ENCODE measurements at regions not wholly inside any gene's neighbourhood (a gene's known extent, or its start where the extent isn't known, plus 50 kb on each side); places are given as distances from the start of the nearest gene placed in this dataset.

DNA sequence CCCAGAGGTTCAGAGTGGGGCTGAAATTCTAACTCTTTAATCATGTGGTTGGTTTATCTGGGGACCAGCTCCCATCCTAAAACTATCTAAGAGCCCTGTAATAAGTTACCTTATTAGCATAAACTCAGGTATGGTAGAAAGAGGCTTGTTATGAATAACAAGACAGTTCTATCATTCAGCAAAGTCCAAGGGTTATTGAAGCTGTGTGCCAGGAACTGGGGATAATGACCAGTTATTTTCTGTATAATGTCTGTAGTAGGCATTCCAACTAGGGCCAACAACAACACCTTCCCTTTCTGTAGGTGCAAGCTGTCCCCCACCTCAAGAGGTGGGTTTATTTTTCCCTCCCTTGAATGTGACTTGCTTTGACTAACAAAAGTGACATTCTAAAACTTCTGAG lies 170.1 kb downstream of the CD83 start:
- H3K27me3 ChIP-seq, result no peaks in the 10 kb centered on the region
- intact Hi-C loops (cut with DNase I; ENCODE audit: low total_unique reads), result no loop called here
- in situ Hi-C loops (cut with MboI; ENCODE audit: low sequenced_read_pairs in 4 of 4), result no loop called here
- no peak overlapping the region for H3K27ac ChIP-seq
- H3K4me1 ChIP-seq, result no peaks in the 10 kb centered on the region
- no peaks in the 10 kb centered on the region for H3K9me3 ChIP-seq
- DNase-seq (no peak), ATAC-seq (no peak)
- TF ChIP-seq POLR2A (IDR thresholded peaks at IDR 0.05), result no peak
- TF ChIP-seq, protein P1, sequence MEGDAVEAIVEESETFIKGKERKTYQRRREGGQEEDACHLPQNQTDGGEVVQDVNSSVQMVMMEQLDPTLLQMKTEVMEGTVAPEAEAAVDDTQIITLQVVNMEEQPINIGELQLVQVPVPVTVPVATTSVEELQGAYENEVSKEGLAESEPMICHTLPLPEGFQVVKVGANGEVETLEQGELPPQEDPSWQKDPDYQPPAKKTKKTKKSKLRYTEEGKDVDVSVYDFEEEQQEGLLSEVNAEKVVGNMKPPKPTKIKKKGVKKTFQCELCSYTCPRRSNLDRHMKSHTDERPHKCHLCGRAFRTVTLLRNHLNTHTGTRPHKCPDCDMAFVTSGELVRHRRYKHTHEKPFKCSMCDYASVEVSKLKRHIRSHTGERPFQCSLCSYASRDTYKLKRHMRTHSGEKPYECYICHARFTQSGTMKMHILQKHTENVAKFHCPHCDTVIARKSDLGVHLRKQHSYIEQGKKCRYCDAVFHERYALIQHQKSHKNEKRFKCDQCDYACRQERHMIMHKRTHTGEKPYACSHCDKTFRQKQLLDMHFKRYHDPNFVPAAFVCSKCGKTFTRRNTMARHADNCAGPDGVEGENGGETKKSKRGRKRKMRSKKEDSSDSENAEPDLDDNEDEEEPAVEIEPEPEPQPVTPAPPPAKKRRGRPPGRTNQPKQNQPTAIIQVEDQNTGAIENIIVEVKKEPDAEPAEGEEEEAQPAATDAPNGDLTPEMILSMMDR (IDR thresholded peaks at IDR 0.05 in 4 of 5, conservative IDR thresholded peaks at IDR 0.05 in 1 of 5), result no peak
- H3K4me3 ChIP-seq, result no peak overlapping the region
- no peaks in the 10 kb centered on the region for H3K36me3 ChIP-seq

DNA sequence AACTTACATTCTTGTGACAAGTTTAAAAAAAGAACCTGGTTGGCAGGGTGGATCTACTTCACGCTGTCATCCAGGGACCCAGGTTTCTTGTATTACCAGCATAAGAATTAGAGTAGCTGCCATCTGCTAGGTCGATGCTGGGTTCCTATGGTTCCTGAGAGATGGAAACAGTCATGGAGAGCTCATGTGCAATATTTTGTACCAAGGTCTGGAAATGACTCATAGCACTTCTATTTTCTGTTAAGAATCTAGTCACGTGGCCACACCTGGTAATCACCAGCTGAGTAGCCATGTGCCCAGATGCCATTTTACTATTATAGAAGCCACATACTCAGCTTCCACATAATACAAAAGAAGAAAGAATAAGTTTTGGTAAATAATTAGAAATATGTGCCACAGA lies 171.3 kb downstream of the CD83 start:
- no peaks in the 10 kb centered on the region for H3K27me3 ChIP-seq
- H3K27ac ChIP-seq, result no peak overlapping the region
- H3K4me3 ChIP-seq, result no peak overlapping the region
- H3K4me1 ChIP-seq, result no peaks in the 10 kb centered on the region
- no peaks in the 10 kb centered on the region for H3K36me3 ChIP-seq
- intact Hi-C loops (cut with DNase I; ENCODE audit: low total_unique reads) (no loop called here), in situ Hi-C loops (cut with MboI; ENCODE audit: low sequenced_read_pairs in 4 of 4) (no loop called here)
- no peaks in the 10 kb centered on the region for H3K9me3 ChIP-seq
- no peak for ATAC-seq
- TF ChIP-seq POLR2A (IDR thresholded peaks at IDR 0.05), result no peak
- TF ChIP-seq, protein P1 (IDR thresholded peaks at IDR 0.05 in 4 of 5, conservative IDR thresholded peaks at IDR 0.05 in 1 of 5), result no peak
- DNase-seq, result no peak

DNA sequence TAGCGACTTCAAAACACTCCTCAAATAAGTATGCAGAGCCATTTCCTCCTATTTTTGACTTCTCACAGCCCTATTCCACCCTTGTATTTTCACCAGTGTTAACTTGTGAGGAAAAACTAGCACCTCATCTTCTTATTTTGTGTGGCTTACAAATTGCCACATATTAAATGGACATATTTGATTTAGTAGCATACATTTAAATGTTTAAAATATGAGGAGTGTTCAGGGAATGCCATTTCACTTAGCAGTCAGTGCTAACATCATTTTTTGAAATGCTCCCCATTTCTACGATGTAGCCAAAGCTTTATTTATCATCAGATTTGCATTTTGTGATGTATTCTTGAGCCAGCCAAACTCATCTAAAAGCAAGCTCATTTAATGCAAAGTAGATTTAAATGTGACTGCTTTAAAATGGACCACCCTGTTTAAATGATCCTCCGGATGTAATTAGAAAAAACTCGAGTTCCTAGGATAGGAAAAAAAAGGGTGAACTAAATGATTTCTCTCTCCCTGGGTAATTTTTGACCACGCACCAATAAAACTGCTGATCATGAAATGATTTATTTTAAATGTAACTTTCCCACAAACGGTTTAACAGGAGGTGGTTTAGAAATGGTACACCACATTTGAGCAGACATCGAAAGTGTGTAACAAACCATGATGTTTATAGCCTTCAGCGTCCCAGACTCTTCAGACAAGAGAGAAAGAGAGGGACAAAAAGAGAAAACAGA lies 172.6 kb downstream of the CD83 start:
- DNase-seq (no peak), ATAC-seq (no peak)
- no peak for TF ChIP-seq POLR2A (IDR thresholded peaks at IDR 0.05)
- TF ChIP-seq, protein P1 (IDR thresholded peaks at IDR 0.05 in 4 of 5, conservative IDR thresholded peaks at IDR 0.05 in 1 of 5), result no peak
- Histone ChIP-seq H3K36me3 (no peaks in the 10 kb centered on the region), H3K27ac (no peak overlapping the region), H3K4me3 (no peak overlapping the region), H3K9me3 (no peaks in the 10 kb centered on the region), H3K4me1 (no peaks in the 10 kb centered on the region), H3K27me3 (no peaks in the 10 kb centered on the region)
- in situ Hi-C loops (cut with MboI; ENCODE audit: low sequenced_read_pairs in 4 of 4), result no loop called here
- intact Hi-C loops (cut with DNase I; ENCODE audit: low total_unique reads), result no loop called here

DNA sequence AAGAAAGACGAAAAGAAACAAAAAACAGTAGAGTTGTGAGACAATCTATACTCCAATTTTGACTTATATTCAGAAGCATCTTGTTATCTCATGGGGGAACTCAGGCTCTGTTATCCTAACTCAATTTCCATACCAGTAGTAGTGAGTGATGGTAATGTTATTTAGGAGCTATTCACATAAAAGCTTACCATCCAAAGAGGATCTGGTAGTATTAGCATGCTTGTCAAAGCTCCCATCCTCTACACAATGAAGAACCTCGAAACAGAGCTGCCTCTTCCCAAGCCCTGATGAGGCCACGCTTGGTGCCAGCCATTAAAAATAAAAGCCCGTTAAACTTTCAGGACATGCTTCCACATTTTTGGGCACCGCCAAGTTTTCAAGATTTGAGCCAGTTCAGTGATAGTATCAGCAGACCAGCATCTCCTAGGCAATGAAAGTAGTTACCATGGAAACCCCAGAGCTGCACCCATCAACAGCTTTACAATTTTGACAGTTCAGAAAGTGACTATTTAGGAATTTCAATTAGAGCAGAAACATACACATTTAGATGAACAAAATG lies 173.3 kb downstream of the CD83 start:
- H3K36me3 ChIP-seq, result no peaks in the 10 kb centered on the region
- ATAC-seq, result no peak
- no peaks in the 10 kb centered on the region for H3K4me1 ChIP-seq
- H3K9me3 ChIP-seq, result no peaks in the 10 kb centered on the region
- H3K4me3 ChIP-seq, result no peak overlapping the region
- H3K27ac ChIP-seq, result no peak overlapping the region
- no peak for TF ChIP-seq POLR2A (IDR thresholded peaks at IDR 0.05)
- TF ChIP-seq, protein P1 (IDR thresholded peaks at IDR 0.05 in 4 of 5, conservative IDR thresholded peaks at IDR 0.05 in 1 of 5), result no peak
- intact Hi-C loops (cut with DNase I; ENCODE audit: low total_unique reads), result no loop called here
- DNase-seq, result no peak
- no peaks in the 10 kb centered on the region for H3K27me3 ChIP-seq
- in situ Hi-C loops (cut with MboI; ENCODE audit: low sequenced_read_pairs in 4 of 4), result no loop called here
